ENCODE measurements at regions not wholly inside any gene's neighbourhood (a gene's known extent, or its start where the extent isn't known, plus 50 kb on each side); places are given as distances from the start of the nearest gene placed in this dataset.

GRCh38 chr12:114945351-114945750, 261.4 kb upstream of the TBX3 start:
- H3K27ac Mint-ChIP-seq, result no peak overlapping the region
- no peaks in the 10 kb centered on the region for H3K4me1 Mint-ChIP-seq
- no peak overlapping the region for H3K4me3 Mint-ChIP-seq
- no peak for DNase-seq
- peaks cover 0 to 4% (median 0%) of the 10 kb centered on the region in 6 donors for H3K9me3 Mint-ChIP-seq
- peaks cover 0 to 4% (median 2%) of the 10 kb centered on the region in 3 donors for H3K27me3 Mint-ChIP-seq (ENCODE audit: low read depth in 3 of 3)
- no peaks in the 10 kb centered on the region for H3K36me3 Mint-ChIP-seq

- Mint-ChIP-seq H3K9me3 (peaks cover 0 to 4% (median 0%) of the 10 kb centered on the region in 6 donors), H3K27ac (no peak overlapping the region), H3K4me1 (no peaks in the 10 kb centered on the region), H3K27me3 (ENCODE audit: low read depth in 3 of 3) (peaks cover 0 to 4% (median 2%) of the 10 kb centered on the region in 3 donors), H3K36me3 (no peaks in the 10 kb centered on the region), H3K4me3 (no peak overlapping the region)
- no peak for DNase-seq
Measured at GRCh38 chr12:114944736-114945135, 260.8 kb upstream of the TBX3 start.

GRCh38 chr12:114943601-114944000, 259.6 kb upstream of the TBX3 start:
- H3K4me1 Mint-ChIP-seq, result no peaks in the 10 kb centered on the region
- no peaks in the 10 kb centered on the region for H3K36me3 Mint-ChIP-seq
- peaks cover 0 to 4% (median 2%) of the 10 kb centered on the region in 3 donors for H3K27me3 Mint-ChIP-seq (ENCODE audit: low read depth in 3 of 3)
- no peak overlapping the region for H3K27ac Mint-ChIP-seq
- no peak for DNase-seq
- H3K9me3 Mint-ChIP-seq, result peaks cover 0 to 4% (median 0%) of the 10 kb centered on the region in 6 donors
- H3K4me3 Mint-ChIP-seq, result no peak overlapping the region

DNA sequence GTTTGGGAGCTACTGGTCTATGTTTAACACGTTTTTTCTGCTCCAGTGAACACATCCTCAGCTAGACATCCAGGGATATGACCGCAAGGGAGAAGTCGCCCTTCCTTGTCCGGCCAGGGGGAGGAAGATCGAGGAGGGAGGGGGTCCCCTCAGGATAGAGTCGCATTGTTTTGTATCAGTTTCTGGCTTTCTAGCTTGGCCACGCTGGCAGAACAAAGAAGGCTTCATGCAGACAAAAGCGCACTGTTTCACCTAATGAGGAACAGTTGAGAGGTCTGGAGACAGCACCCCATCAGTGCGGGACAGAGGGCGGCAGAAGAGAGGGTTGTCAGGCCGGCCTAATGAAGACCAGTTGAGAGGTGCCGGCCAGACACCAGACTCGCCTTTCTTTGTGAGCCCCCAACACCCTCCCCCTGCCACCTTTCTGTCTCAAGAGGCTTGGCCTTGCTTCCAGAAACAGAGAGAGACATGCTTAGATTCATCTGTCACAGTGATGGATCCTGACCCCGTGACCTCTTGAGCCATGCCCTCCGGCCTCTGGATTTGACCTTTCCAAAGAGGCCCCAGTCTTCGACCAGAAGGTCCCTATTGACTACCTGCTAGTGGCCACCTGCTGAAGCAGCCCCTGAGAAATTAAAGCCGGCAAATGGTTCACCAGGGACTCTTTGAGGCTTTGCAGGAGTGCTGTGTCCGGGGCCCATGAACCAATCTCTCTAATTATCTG, 254.7 kb upstream of the TBX3 start:
- Mint-ChIP-seq H3K4me1 (no peaks in the 10 kb centered on the region), H3K4me3 (no peak overlapping the region), H3K27ac (no peak overlapping the region), H3K27me3 (ENCODE audit: low read depth in 3 of 3) (peaks cover 0 to 4% (median 2%) of the 10 kb centered on the region in 3 donors), H3K36me3 (no peaks in the 10 kb centered on the region), H3K9me3 (peaks cover 0 to 5% (median 2%) of the 10 kb centered on the region in 6 donors)
- no peak for DNase-seq

- Mint-ChIP-seq H3K27me3 (ENCODE audit: low read depth in 3 of 3) (peaks cover 0 to 2% (median 0%) of the 10 kb centered on the region in 3 donors), H3K4me1 (no peaks in the 10 kb centered on the region), H3K36me3 (no peaks in the 10 kb centered on the region), H3K4me3 (no peak overlapping the region), H3K9me3 (peaks cover 0 to 6% (median 3%) of the 10 kb centered on the region in 6 donors), H3K27ac (no peak overlapping the region)
- DNase-seq, result no peak
Measured at GRCh38 chr12:114936148-114937079, 252.4 kb upstream of the TBX3 start.

DNA sequence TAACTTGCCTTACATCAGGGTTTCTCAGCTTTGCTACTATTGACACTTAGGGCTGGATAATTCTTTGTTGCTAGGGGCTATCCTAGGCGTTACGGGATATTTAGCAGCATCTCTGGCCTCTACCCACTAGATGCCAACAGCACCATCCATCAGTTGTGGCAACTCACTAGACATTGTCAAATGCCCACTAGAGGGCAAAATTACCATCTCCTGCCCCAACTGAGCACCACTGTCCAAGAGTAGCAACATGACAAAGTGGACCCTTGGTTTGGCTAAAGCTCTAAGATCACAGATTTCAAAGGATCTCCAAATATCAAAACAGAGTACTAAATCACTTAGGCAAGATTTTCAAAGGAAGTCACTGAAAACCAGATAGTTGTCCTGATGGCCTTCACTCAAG, 251.7 kb upstream of the TBX3 start:
- Mint-ChIP-seq H3K4me1 (no peaks in the 10 kb centered on the region), H3K9me3 (peaks cover 0 to 14% (median 5%) of the 10 kb centered on the region in 6 donors), H3K27ac (no peak overlapping the region), H3K4me3 (no peak overlapping the region), H3K27me3 (ENCODE audit: low read depth in 3 of 3) (no peaks in the 10 kb centered on the region), H3K36me3 (no peaks in the 10 kb centered on the region)
- DNase-seq, result no peak

DNA sequence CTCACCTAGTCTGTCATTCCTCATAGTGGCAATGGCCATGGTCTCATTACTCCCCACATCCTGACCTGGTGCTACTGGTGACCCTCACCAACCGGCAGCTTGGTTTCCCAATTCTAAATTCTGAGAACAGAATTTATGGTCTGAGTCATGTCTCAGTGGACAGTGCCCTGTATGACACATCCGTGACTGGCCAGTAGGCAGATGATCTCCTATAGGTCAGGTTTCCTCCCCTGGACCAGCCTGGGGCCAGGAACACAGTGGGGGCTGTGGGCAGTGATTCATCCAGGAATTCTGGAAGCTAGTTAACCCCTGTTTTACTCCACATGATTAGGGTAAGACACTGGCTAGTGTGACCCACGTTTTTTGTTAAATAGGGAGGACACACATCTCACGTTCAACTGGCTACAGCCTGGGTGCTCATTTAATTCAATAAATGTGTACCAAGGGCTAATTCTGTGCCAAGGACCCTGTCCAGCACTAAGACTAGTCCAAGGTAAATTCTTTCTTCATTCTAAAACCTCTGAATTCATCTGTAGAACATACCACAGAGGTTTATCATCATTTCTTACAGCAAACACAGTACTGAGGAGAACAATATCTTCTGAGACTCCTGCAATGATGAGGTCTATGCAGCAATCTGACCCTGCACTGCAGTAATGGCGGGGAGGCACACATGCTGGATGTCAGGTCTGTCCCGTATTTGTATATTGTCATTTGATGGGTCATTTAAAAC, 249.6 kb upstream of the TBX3 start:
- H3K4me3 Mint-ChIP-seq, result no peak overlapping the region
- no peaks in the 10 kb centered on the region for H3K4me1 Mint-ChIP-seq
- no peak for DNase-seq
- H3K36me3 Mint-ChIP-seq, result no peaks in the 10 kb centered on the region
- no peak overlapping the region for H3K27ac Mint-ChIP-seq
- H3K9me3 Mint-ChIP-seq, result peaks cover 0 to 15% (median 5%) of the 10 kb centered on the region in 6 donors
- H3K27me3 Mint-ChIP-seq (ENCODE audit: low read depth in 3 of 3), result no peaks in the 10 kb centered on the region

GRCh38 chr12:114932806-114933205, 248.8 kb upstream of the TBX3 start:
- Mint-ChIP-seq H3K4me3 (no peak overlapping the region), H3K27me3 (ENCODE audit: low read depth in 3 of 3) (no peaks in the 10 kb centered on the region), H3K4me1 (no peaks in the 10 kb centered on the region), H3K36me3 (no peaks in the 10 kb centered on the region), H3K9me3 (peaks cover 0 to 15% (median 4%) of the 10 kb centered on the region in 6 donors), H3K27ac (no peak overlapping the region)
- no peak for DNase-seq

GRCh38 chr12:114931025-114931424, 247.1 kb upstream of the TBX3 start:
- Mint-ChIP-seq H3K27me3 (ENCODE audit: low read depth in 3 of 3) (peaks cover 0 to 1% (median 0%) of the 10 kb centered on the region in 3 donors), H3K4me3 (no peak overlapping the region), H3K27ac (no peak overlapping the region), H3K9me3 (peaks cover 0 to 17% (median 6%) of the 10 kb centered on the region in 6 donors), H3K4me1 (no peaks in the 10 kb centered on the region), H3K36me3 (no peaks in the 10 kb centered on the region)
- DNase-seq, result no peak

GRCh38 chr12:114926341-114926740, 242.4 kb upstream of the TBX3 start:
- Mint-ChIP-seq H3K27ac (no peak overlapping the region), H3K27me3 (ENCODE audit: low read depth in 3 of 3) (peaks cover 0 to 1% (median 0%) of the 10 kb centered on the region in 3 donors), H3K4me3 (no peak overlapping the region), H3K4me1 (no peaks in the 10 kb centered on the region), H3K9me3 (peaks cover 1 to 22% (median 6%) of the 10 kb centered on the region in 6 donors), H3K36me3 (no peaks in the 10 kb centered on the region)
- no peak for DNase-seq

DNA sequence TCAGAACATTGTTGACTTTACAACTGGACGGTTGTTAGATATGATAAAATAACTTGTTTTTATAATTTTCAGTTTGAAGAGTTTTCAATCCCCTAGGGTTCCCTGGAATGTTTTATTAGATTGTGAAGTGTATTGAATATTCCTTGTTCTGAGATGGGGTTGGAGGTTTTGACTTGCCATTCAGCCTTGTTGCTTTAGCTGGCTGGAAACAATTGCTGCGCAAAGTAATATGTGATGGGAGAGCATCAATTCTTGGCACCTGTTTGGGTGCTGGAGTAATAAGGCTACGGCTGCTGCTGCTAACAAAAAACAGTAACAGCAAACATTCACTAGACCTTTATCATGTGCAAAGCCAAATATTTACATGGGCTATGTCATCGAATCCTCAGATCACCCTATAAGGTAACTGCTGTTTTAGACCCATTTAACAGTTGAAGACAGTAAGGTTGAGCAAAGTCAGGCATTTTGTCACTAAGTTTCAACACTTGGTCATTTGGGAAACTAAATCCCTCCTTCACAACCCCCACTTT, 241.0 kb upstream of the TBX3 start:
- no peak for DNase-seq

DNA sequence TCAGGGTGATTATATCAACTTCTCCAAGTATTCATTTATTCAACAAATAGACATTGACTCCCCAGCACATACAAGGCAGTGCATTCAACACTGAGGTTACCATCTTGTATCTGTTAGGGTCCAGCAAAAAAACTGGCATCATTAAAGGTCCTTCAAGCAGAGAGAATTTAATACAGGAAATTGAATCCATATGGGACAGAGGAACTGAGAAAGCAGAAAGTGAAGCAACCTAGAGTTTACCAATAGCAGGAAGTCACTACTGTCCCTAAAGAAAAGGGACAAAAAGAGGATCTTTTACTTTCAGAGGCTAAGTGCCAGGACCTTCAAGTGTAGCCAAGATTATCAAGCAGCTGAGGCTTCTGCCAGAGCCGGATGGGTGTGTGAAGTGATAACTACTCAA, 237.8 kb upstream of the TBX3 start:
- no peak for DNase-seq
- peaks cover 0 to 1% (median 0%) of the 10 kb centered on the region in 3 donors for H3K27me3 Mint-ChIP-seq (ENCODE audit: low read depth in 3 of 3)
- H3K4me3 Mint-ChIP-seq, result no peak overlapping the region
- no peaks in the 10 kb centered on the region for H3K4me1 Mint-ChIP-seq
- H3K9me3 Mint-ChIP-seq, result peaks cover 0 to 19% (median under 1%) of the 10 kb centered on the region in 6 donors
- H3K27ac Mint-ChIP-seq, result no peak overlapping the region
- no peaks in the 10 kb centered on the region for H3K36me3 Mint-ChIP-seq

More for the DNA sequence above, 241.0 kb upstream of the TBX3 start:
- peaks cover 0 to 1% (median 0%) of the 10 kb centered on the region in 3 donors for H3K27me3 Mint-ChIP-seq (ENCODE audit: low read depth in 3 of 3)
- no peak overlapping the region for H3K27ac Mint-ChIP-seq
- no peaks in the 10 kb centered on the region for H3K36me3 Mint-ChIP-seq
- peaks cover 0 to 14% (median 3%) of the 10 kb centered on the region in 6 donors for H3K9me3 Mint-ChIP-seq
- no peaks in the 10 kb centered on the region for H3K4me1 Mint-ChIP-seq
- no peak overlapping the region for H3K4me3 Mint-ChIP-seq

GRCh38 chr12:114920771-114921554, 237.0 kb upstream of the TBX3 start:
- no peaks in the 10 kb centered on the region for H3K4me1 Mint-ChIP-seq
- no peak overlapping the region for H3K4me3 Mint-ChIP-seq
- H3K27me3 Mint-ChIP-seq (ENCODE audit: low read depth in 3 of 3), result no peaks in the 10 kb centered on the region
- no peak overlapping the region for H3K27ac Mint-ChIP-seq
- no peaks in the 10 kb centered on the region for H3K36me3 Mint-ChIP-seq
- no peak for DNase-seq
- H3K9me3 Mint-ChIP-seq, result peaks cover 0 to 18% (median 2%) of the 10 kb centered on the region in 6 donors
